GM12878 (cell line): ENCODE measurements at regions not wholly inside any gene's neighbourhood (a gene's known extent, or its start where the extent isn't known, plus 50 kb on each side); places are given as distances from the start of the nearest gene placed in this dataset.

Source experiments
- ATF3 ChIP-seq: IDR thresholded peaks from 2 replicates; pipeline ENCODE4 v1.6.1; 2011; ENCODE audit warnings: low read depth, mild to moderate bottlenecking, low read length, moderate library complexity, borderline replicate concordance; ENCODE audit errors: extremely low read depth
- JUND ChIP-seq: IDR thresholded peaks from 2 replicates; pipeline ENCODE4 v1.6.1; 2012; ENCODE audit warnings: low read depth, mild to moderate bottlenecking, low read length, improper control_type of control experiment, moderate library complexity
- KDM1A ChIP-seq: fragments of 200-600 bp; sonication (generic); IDR thresholded peaks from 2 replicates; pipeline ENCODE4 v1.6.1; 2016; ENCODE audit warnings: borderline replicate concordance
- PBX3 ChIP-seq: IDR thresholded peaks from 2 replicates; pipeline ENCODE4 v1.6.1; 2011; ENCODE audit warnings: mild to moderate bottlenecking, low read depth, low read length, moderate library complexity; ENCODE audit not compliant: insufficient replicate concordance
- POLR2A ChIP-seq: IDR thresholded peaks from 2 replicates; pipeline ENCODE4 v1.6.1; 2011; ENCODE audit warnings: low read depth, mild to moderate bottlenecking, low read length
- RBBP5 ChIP-seq: fragments of 200-600 bp; sonication (generic); conservative IDR thresholded peaks from 2 replicates; pipeline ENCODE4 v1.6.1; 2016

- TF ChIP-seq ATF3 (no peak), RBBP5 (no peak), POLR2A (no peak), JUND (no peak), PBX3 (no peak), KDM1A (no peak)
Observed at GRCh38 chr7:125358551-125359167, 429.0 kb upstream of the POT1 start.
